ENCODE measurements at regions not wholly inside any gene's neighbourhood (a gene's known extent, or its start where the extent isn't known, plus 50 kb on each side); places are given as distances from the start of the nearest gene placed in this dataset.

GRCh38 chr13:85536706-85537105, 262.5 kb downstream of the SLITRK6 start:
- DNase-seq (ENCODE audit: low spot score) (no peak), ATAC-seq (ENCODE audit: low FRiP score) (no peak)
- no peak for TF ChIP-seq CTCF (IDR thresholded peaks at IDR 0.05)

- no peak for TF ChIP-seq CTCF (IDR thresholded peaks at IDR 0.05)
- ATAC-seq (ENCODE audit: low FRiP score) (no peak), DNase-seq (ENCODE audit: low spot score) (no peak)
These were observed 263.7 kb downstream of the SLITRK6 start for GRCh38 chr13:85535316-85536084.

- ATAC-seq (ENCODE audit: low FRiP score), result no peak
- no peak for TF ChIP-seq CTCF (IDR thresholded peaks at IDR 0.05)
- no peak for DNase-seq (ENCODE audit: low spot score)
These were observed 265.3 kb downstream of the SLITRK6 start for GRCh38 chr13:85533911-85534310.

- ATAC-seq (ENCODE audit: low FRiP score), result no peak
- no peak for TF ChIP-seq CTCF (IDR thresholded peaks at IDR 0.05)
- no peak for DNase-seq (ENCODE audit: low spot score)
These were observed 270.0 kb downstream of the SLITRK6 start for GRCh38 chr13:85529218-85529594.

- TF ChIP-seq CTCF (IDR thresholded peaks at IDR 0.05), result no peak
- ATAC-seq (ENCODE audit: low FRiP score), result no peak
- DNase-seq (ENCODE audit: low spot score), result no peak
These were observed 270.6 kb downstream of the SLITRK6 start for GRCh38 chr13:85528491-85529217.

GRCh38 chr13:85527316-85527715, 271.9 kb downstream of the SLITRK6 start:
- TF ChIP-seq CTCF (IDR thresholded peaks at IDR 0.05), result no peak
- no peak for ATAC-seq (ENCODE audit: low FRiP score)

GRCh38 chr13:85525411-85525810, 273.8 kb downstream of the SLITRK6 start:
- DNase-seq (ENCODE audit: low spot score), result no peak
- no peak for ATAC-seq (ENCODE audit: low FRiP score)
- no peak for TF ChIP-seq CTCF (IDR thresholded peaks at IDR 0.05)

More at GRCh38 chr13:85527316-85527715, 271.9 kb downstream of the SLITRK6 start:
- DNase-seq (ENCODE audit: low spot score), result no peak

Data from omental fat pad (tissue), 3 donors.